Mucosa of descending colon (tissue), 3 donors: ENCODE measurements at regions not wholly inside any gene's neighbourhood (a gene's known extent, or its start where the extent isn't known, plus 50 kb on each side); places are given as distances from the start of the nearest gene placed in this dataset.

Experiments used
- ATAC-seq: fragments of 200-7000 bp; cut with Tn5 transposase; one replicate; pipeline ENCODE4 v1.9.1; 2020; ENCODE audit warnings: mild to moderate bottlenecking, moderate library complexity
- DNase-seq, 3 donors: peaks; one replicate each; pipeline ENCODE4 v3.0.0-alpha.2; 2020
- H3K36me3 ChIP-seq: fragments of 200-600 bp; one replicate; pipeline ENCODE4 v1.8.0; 2021; ENCODE audit warnings: low read depth, mild to moderate bottlenecking
- H3K4me1 ChIP-seq: fragments of 200-600 bp; one replicate; pipeline ENCODE4 v1.8.0; 2021; ENCODE audit warnings: low read depth, mild to moderate bottlenecking
- H3K4me3 ChIP-seq: fragments of 200-600 bp; one replicate; pipeline ENCODE4 v1.8.0; 2021; ENCODE audit warnings: mild to moderate bottlenecking
- H3K9me3 ChIP-seq: fragments of 200-600 bp; one replicate; pipeline ENCODE4 v1.8.0; 2021; ENCODE audit warnings: mild to moderate bottlenecking
- CTCF ChIP-seq: fragments of 200-600 bp; IDR thresholded peaks from one replicate; pipeline ENCODE4 v1.8.0; 2022; ENCODE audit warnings: antibody characterized with exemption, mild to moderate bottlenecking
- intact Hi-C, 2 donors: fragments of 100-400 bp; cut with DNase I in 1 of 2; cut with micrococcal nuclease in 1 of 2; formaldehyde crosslinking; loops; one replicate each; pipeline versions ENCODE4 v1.11.0 to v1.11.1; 2022; cut with DNase I, micrococcal nuclease
- donor health status: DM: no; HTN: no; CAD: no; lungs with moderate emphysema.
- donor health status: DM: no; HTN: no; CAD: no.
- donor health status: DM: no; HTN: yes; CAD: no.

GRCh38 chr3:96007650-96008195 is 806.7 kb upstream of the EPHA6 start:
- intact Hi-C loops, result no loop called here
- no peak for ATAC-seq
- no peaks in the 10 kb centered on the region for H3K4me1 ChIP-seq
- no peaks in the 10 kb centered on the region for H3K36me3 ChIP-seq
- TF ChIP-seq CTCF, result no peak
- H3K9me3 ChIP-seq, result no peaks in the 10 kb centered on the region
- DNase-seq, result no peak
- no peak overlapping the region for H3K4me3 ChIP-seq

GRCh38 chr3:96012939-96013338 is 801.5 kb upstream of the EPHA6 start:
- DNase-seq, result no peak
- intact Hi-C loops, result no loop called here
- ATAC-seq, result no peak
- Histone ChIP-seq H3K36me3 (no peaks in the 10 kb centered on the region), H3K4me1 (no peaks in the 10 kb centered on the region), H3K4me3 (no peak overlapping the region), H3K9me3 (no peaks in the 10 kb centered on the region)
- TF ChIP-seq CTCF, result no peak

GRCh38 chr3:96017556-96017955 is 796.8 kb upstream of the EPHA6 start:
- intact Hi-C loops, result no loop called here

DNA sequence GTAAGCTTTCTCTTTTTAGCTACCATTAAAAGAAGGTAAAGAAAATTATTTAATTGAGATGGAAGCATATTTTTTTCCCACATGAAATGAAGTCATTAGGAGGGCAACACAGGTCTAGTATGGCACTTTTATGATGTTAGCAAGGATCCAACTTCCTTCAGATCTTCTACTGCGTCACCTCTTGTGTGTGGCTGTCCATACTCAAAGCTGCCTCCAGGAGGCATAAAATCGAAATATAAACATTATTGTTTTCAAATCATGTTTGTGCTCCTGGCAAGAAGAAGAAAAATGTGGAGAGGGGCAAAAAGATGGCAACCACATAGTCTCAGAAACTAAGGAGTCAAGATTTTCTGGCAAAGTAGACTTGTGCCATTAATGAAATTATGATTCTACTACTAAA is 791.7 kb upstream of the EPHA6 start:
- Histone ChIP-seq H3K36me3 (no peaks in the 10 kb centered on the region), H3K4me1 (no peaks in the 10 kb centered on the region), H3K4me3 (no peak overlapping the region), H3K9me3 (no peaks in the 10 kb centered on the region)
- ATAC-seq (no peak), DNase-seq (no peak)
- intact Hi-C loops, result no loop called here
- TF ChIP-seq CTCF, result no peak

More at GRCh38 chr3:96017556-96017955, 796.8 kb upstream of the EPHA6 start:
- Histone ChIP-seq H3K4me3 (no peak overlapping the region), H3K36me3 (no peaks in the 10 kb centered on the region), H3K4me1 (no peaks in the 10 kb centered on the region), H3K9me3 (no peaks in the 10 kb centered on the region)
- no peak for TF ChIP-seq CTCF
- ATAC-seq, result no peak
- DNase-seq, result no peak

GRCh38 chr3:96027718-96028117 is 786.7 kb upstream of the EPHA6 start:
- intact Hi-C loops, result no loop called here

More at GRCh38 chr3:96027718-96028117, 786.7 kb upstream of the EPHA6 start:
- H3K9me3 ChIP-seq, result no peaks in the 10 kb centered on the region
- no peak for DNase-seq
- ATAC-seq, result no peak
- TF ChIP-seq CTCF, result no peak
- H3K36me3 ChIP-seq, result no peaks in the 10 kb centered on the region
- H3K4me1 ChIP-seq, result no peaks in the 10 kb centered on the region
- H3K4me3 ChIP-seq, result no peak overlapping the region
